HS-27A (cell line): ENCODE measurements at regions not wholly inside any gene's neighbourhood (a gene's known extent, or its start where the extent isn't known, plus 50 kb on each side); places are given as distances from the start of the nearest gene placed in this dataset.
"Not testable (repeated sequence)": the region's sequence is repeated elsewhere in the genome, so short reads cannot be mapped to it uniquely, and the experiment has no call there.

Experiments used
- DNase-seq: peaks from one replicate; pipeline ENCODE4 v3.0.0-alpha.2; 2012; ENCODE audit warnings: low read depth, missing footprints

DNA sequence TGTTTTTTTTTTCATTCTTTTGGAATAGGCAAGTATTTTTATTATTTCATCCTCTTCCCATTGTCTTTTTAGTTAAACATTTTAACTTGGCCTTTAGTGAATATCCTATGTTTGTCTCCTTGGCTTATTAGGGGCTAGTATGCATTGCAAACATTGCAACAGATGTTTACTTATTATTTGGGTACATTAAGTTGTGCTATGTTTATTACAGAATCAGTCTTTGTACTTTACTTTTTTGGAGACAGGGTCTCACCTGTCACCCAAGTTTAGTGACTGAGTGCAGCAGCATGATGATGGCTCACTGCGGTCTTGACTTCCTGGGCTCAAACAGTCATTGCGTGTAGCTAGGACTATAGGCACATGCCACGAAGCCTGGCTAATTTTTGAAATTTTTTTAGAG, 51.1 kb upstream of the NUDT6 start:
- DNase-seq = no peak

DNA sequence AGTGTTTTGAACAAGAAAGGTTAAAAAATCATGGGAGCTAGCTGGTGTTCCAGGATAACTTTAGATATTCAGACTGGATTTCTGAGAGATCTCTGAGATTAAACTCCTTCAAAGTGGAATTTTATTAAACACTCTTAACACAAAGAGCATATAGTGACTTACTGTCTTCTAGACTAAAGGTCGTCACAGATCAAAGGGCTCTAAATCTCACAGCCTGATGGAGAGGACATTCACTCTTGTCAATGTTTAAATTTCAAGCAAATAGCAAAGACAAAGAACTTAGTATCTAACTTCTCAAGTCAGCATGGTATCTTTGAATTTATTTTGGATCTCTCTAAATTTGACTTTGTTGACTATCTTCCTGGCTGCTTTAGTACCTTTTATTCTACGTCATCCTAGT, 53.7 kb upstream of the NUDT6 start:
- DNase-seq = no peak

DNA sequence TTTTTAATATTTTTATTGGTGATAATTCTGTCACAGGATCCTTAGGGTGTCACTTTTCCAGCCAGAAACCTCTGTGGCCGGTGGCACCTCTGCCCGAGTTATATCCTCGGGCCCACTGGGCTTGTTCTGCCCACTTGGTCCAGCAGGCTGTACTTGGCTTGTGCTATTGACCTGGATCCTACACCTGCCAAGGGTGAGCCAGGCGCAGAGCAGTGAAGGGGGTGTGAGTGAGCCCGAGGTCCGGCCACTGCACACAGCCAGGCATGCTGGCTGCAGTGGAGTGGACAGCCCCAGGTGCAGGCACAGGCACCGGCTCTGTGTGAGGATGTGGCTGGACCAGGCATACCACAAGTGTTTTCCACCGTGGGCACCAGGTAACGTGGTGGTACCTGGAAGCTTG, 54.7 kb upstream of the NUDT6 start:
- DNase-seq = no peak

DNA sequence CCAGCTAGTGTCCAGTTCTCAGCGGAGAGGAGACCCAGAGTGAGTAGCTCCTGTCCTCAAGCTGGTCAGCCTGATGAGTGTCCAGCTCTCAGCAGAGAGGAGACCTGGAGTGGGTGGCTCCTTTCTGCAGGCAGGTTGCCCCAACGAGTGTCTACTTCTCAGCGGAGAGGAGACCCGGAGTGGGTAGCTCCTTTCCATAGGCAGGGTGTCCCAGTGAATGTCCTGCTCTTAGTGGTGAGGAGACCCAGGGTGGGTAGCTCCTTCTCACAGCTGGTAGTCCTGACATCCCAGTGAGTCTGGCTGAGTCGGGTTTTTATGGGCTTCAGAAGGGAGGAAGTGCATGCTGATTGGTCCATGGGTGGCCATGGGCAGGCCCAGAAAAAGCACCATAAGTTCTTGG, 55.7 kb upstream of the NUDT6 start:
- DNase-seq = no peak

DNA sequence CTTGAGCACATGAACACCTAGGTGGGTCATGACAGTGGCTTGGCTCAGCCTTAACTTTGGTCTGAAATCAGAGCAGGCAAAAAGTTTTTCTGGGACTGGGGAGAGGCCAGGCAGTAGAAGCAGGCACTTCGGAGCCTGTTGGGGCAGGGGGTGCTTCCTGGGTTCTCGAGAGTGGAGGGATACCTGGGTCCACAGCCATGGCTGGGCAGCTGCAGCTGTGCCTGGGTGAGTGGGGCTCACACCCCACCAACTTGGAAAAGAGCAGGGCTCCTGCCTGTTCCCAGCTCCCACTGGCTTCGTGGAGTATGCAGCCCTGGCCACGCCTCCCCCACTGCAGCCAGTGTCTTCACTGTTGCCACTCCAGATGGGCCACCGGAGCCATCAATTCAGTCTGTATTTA, 56.4 kb upstream of the NUDT6 start:
- no peak for DNase-seq

GRCh38 chr4:122980860-122981259, 58.5 kb upstream of the NUDT6 start:
- DNase-seq = no peak

GRCh38 chr4:122988696-122989095, 66.3 kb upstream of the NUDT6 start:
- no peak for DNase-seq

DNA sequence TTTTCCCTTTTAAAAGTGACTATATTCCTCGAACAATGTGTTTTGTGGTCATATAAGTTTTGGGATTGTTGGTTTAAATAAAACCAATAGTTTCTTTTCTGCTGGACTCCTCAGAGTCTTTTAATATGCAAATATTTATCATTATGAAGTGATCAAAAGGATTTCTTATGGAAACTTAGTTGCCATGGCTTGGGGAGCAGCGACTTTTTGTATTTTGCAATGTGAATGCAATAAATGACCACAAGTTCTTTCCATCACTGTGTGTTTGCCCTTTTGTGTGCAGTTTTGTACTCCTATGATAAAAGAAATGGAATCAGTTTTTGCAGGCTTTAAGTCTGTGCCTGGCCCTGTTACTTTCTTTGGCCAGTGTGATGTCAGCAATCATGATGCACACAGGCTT, 68.5 kb upstream of the NUDT6 start:
- DNase-seq = no peak

GRCh38 chr4:122992057-122992456, 69.7 kb upstream of the NUDT6 start:
- DNase-seq = no peak

DNA sequence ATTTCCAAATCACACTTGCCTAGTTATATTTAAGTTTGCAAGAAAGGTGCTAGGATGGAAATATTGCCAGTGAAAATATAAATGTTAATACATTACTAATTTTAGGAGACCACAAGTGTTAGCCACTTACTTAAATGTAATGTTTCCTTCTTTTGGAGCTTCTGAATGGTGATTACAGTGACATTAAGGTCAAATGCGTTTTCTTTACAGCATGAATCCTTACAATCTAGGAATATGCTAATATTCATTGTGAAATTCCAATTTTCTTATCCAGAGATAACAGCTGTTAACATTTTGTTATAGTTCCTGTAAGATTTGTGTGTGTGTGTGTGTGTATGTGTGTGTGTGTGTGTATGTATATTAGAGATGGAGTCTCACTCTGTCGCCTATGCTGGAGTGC, 70.2 kb upstream of the NUDT6 start:
- DNase-seq = no peak

DNA sequence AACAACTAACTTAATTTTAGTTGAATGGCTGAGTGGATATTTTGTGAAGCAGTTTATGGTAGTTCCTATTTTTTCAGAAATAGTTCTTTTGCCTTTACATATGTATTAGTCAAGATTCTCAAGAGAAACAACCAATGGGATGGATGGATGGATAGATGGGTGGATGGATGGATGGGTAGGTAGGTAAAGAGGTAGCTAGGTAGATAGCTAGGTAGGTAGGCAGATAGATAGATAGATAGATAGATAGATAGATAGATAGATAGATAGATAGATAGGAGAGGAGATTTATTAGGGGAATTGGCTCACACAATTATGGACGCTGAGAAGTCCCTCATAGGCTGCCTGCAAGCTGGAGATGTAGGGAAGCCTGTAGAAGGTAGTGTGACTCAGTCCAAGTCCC, 74.0 kb upstream of the NUDT6 start:
- DNase-seq = no peak

- no peak for DNase-seq
Observed at GRCh38 chr4:122997463-122998101, 75.2 kb upstream of the NUDT6 start.

DNA sequence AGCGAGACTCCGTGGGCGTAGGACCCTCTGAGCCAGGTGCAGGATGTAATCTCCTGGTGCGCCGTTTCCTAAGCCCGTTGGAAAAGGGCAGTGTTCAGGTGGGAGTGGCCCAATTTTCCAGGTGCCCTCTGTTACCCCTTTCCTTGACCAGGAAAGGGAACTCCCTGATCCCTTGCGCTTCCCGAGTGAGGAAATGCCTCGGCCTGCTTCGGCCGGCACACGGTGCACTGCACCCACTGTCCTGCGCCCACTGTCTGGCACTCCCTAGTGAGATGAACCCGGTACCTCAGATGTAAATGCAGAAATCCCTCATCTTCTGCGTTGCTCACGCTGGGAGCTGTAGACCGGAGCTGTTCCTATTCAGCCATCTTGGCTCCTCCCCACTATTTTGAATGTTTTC, 81.7 kb upstream of the NUDT6 start:
- not testable (repeated sequence) for DNase-seq

GRCh38 chr4:123005126-123005525, 82.7 kb upstream of the NUDT6 start:
- DNase-seq = not testable (repeated sequence)

DNA sequence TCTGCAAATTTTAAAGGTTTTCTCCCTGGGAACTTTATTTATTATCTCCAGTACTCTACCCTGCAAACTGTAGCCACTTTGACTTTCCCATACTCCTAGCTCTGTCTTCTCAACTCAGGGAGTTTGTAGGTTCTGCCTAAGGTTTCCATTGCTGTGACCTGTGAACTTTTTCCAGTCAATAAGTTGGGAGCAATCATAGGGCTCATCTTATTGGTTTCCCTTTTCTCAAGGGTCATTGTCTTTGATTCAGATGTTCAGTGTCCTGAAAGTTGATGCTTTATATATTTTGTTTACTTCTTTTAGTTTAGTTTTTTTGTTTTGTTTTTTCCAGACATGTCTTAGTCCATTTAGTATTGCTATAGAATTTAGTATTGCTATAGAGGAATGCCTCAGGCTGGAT, 85.3 kb upstream of the NUDT6 start:
- DNase-seq = no peak

DNA sequence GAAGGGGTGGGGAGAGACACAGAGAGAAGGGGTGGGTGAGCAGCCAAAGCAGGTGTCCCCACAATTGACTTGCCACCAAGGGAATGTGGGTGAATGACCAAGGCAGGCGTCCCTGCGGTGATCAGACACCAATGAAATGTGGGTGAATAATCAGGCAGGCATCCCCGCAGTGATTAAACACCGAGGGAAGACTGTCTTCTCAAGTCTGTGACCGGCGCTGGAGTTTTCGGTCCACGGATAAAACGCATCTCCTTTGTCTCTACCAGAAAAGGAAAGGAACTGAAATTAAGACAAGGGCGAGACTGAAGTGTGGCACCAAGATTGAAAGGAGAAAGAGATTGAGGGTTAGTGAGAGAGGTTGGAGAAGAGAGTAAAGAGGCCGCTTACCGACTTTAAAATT, 90.0 kb upstream of the NUDT6 start:
- not testable (repeated sequence) for DNase-seq

DNA sequence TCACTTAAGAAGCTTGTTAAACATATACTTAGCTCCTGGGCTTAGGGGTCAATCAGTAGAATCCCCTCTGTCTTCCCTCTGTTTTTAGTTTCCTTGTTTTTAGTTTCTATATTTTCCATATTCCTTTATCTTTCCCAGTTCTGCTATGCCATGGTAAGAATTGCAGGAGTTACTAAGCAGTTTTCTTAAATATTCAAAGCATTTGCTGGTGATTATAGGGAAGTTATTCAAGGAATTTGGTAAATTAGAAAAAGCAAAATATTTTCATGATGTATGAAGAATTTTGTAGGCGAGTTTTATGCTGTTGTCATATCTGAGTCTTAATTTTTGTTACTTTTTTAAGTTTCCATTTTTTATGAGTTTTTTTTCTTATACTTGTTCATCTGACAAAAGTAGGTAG, 91.6 kb upstream of the NUDT6 start:
- peak; percentile 26 for DNase-seq

DNA sequence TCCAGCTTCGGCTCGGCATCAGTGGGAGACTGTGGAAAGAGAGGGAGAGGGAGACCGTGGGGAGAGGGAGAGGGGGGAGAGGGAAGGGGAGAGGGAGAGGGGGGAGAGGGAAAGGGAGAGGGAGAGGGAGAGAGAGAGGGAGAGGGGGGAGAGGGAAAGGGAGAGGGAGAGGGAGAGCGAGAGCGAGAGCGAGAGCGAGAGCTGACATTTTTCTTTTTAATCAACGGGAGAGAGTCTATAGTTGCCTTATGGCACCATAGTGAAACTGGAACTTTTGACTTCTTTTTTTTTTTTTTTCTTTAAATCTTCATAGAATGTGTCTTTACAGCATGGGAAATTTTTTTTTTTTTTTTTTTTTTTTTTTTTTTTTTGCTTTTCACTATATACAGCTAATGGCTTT, 94.7 kb upstream of the NUDT6 start:
- DNase-seq = no peak

- peak; percentile 73 for DNase-seq
Observed at GRCh38 chr4:123017636-123018395, 95.4 kb upstream of the NUDT6 start.

GRCh38 chr4:123018396-123018775, 96.0 kb upstream of the NUDT6 start:
- DNase-seq = no peak

- DNase-seq = no peak
Observed at GRCh38 chr4:123020285-123020684, 97.9 kb upstream of the NUDT6 start.

GRCh38 chr4:123023647-123024046, 101.2 kb upstream of the NUDT6 start:
- no peak for DNase-seq

DNA sequence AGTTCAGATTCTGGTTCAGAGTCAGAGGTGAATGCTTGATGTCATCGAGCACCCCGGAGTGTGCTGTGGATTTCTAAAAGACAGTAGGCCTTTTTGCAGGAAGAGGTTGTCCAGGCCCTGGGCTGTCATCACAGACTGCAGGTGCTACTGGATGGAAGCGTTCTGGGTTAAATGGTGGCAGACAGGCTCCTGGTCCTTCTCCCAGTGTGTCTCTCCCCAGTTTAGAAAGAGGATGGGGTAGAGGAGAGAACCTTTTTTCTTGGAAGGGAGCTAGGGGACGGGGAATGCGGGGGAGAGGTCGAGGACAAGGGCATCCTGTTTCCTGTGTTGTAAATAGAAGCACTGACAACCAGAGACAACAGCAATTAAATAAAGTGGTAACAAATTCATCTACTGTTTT, 102.3 kb upstream of the NUDT6 start:
- no peak for DNase-seq

DNA sequence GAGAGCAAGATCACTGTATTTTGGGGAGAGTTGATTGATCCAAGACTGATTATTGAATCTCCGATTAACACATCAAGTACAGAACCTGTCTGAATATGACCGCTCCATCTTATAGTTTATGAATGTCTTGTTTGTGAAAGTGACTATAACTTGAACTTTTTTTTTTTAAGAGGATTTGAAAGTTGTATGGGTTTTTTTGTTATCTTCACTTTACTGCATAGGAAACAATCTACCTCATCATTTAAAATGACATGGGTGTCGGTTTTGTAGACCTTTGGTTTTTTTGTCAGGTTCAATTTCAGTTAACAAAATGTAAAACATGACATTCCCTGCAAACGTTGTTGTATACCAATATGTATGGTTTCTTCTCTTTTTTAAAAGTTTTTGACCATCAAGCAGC, 103.0 kb upstream of the NUDT6 start:
- no peak for DNase-seq
